ENCODE measurements at regions not wholly inside any gene's neighbourhood (a gene's known extent, or its start where the extent isn't known, plus 50 kb on each side); places are given as distances from the start of the nearest gene placed in this dataset.

GRCh38 chr15:87779746-87780145, 476.8 kb downstream of the NTRK3 start:
- H3F3A ChIP-seq (replicated peaks; ENCODE audit: low read depth), result no peaks in the 10 kb centered on the region
- peaks cover 3% of the 10 kb centered on the region; the same call in 1 of the 3 replicates for H3K9me3 Mint-ChIP-seq
- DNase-seq (ENCODE audit: low spot score) (no peak), ATAC-seq (no peak)
- H3K4me1 Mint-ChIP-seq, result peaks cover 8% of the 10 kb centered on the region; the same call in 2 of the 3 replicates
- no peak overlapping the region for H3K27ac ChIP-seq (ENCODE audit: low read depth)
- no peak overlapping the region for H3K4me3 ChIP-seq
- H4K20me1 ChIP-seq (replicated peaks; ENCODE audit: insufficient read depth), result no peaks in the 10 kb centered on the region
- H3K4me1 ChIP-seq (ENCODE audit: insufficient read depth), result no peaks in the 10 kb centered on the region
- H3K27me3 ChIP-seq (ENCODE audit: insufficient read depth), result no peaks in the 10 kb centered on the region
- no peaks in the 10 kb centered on the region for H3K36me3 Mint-ChIP-seq (ENCODE audit: low read depth)
- no peaks in the 10 kb centered on the region for H3K36me3 ChIP-seq (ENCODE audit: insufficient read depth)
- H3K27ac Mint-ChIP-seq, result no peak overlapping the region
- TF ChIP-seq ETS1 (IDR thresholded peaks at IDR 0.05), result no peak
- no peak for TF ChIP-seq JUNB (IDR thresholded peaks at IDR 0.05; ENCODE audit: unreplicated experiment)
- no peak for TF ChIP-seq CTCF (conservative IDR thresholded peaks at IDR 0.05; ENCODE audit: low read depth in 2 of 2)
- no peak for TF ChIP-seq EZH2 (IDR thresholded peaks at IDR 0.05; ENCODE audit: low read depth, unreplicated experiment)
- TF ChIP-seq REST (IDR thresholded peaks at IDR 0.05; ENCODE audit: unreplicated experiment), result no peak
- no peak for TF ChIP-seq ZNF331 (CRISPR knock-in tag; IDR thresholded peaks at IDR 0.05; ENCODE audit: low read depth)
- no peak for TF ChIP-seq STAT1 (IDR thresholded peaks at IDR 0.05; ENCODE audit: unreplicated experiment)
- H3K4me3 Mint-ChIP-seq, result no peak overlapping the region
- H3K9me2 ChIP-seq (ENCODE audit: insufficient read depth), result no peaks in the 10 kb centered on the region
- no peaks in the 10 kb centered on the region for H3K27me3 Mint-ChIP-seq (ENCODE audit: insufficient read depth, low read depth, poor library complexity)
- H2AFZ ChIP-seq, result no peak overlapping the region
- H3K4me2 ChIP-seq, result no peak overlapping the region
- H3K79me2 ChIP-seq (replicated peaks; ENCODE audit: insufficient read depth), result no peaks in the 10 kb centered on the region

GRCh38 chr15:87778358-87778757, 478.2 kb downstream of the NTRK3 start:
- no peaks in the 10 kb centered on the region for H3K27me3 Mint-ChIP-seq (ENCODE audit: insufficient read depth, low read depth, poor library complexity)
- Histone ChIP-seq H3K27me3 (ENCODE audit: insufficient read depth) (no peaks in the 10 kb centered on the region), H3K9me2 (ENCODE audit: insufficient read depth) (no peaks in the 10 kb centered on the region), H3K27ac (ENCODE audit: low read depth) (no peak overlapping the region), H4K20me1 (replicated peaks; ENCODE audit: insufficient read depth) (no peaks in the 10 kb centered on the region), H3K4me1 (ENCODE audit: insufficient read depth) (no peaks in the 10 kb centered on the region), H3K4me2 (no peak overlapping the region), H3F3A (replicated peaks; ENCODE audit: low read depth) (no peaks in the 10 kb centered on the region), H3K4me3 (no peak overlapping the region), H2AFZ (no peak overlapping the region), H3K79me2 (replicated peaks; ENCODE audit: insufficient read depth) (no peaks in the 10 kb centered on the region), H3K36me3 (ENCODE audit: insufficient read depth) (no peaks in the 10 kb centered on the region)
- H3K36me3 Mint-ChIP-seq (ENCODE audit: low read depth), result no peaks in the 10 kb centered on the region
- no peak; the same call in 2 of the 3 replicates for ATAC-seq
- peaks cover 3% of the 10 kb centered on the region; the same call in 1 of the 3 replicates for H3K9me3 Mint-ChIP-seq
- no peak overlapping the region for H3K27ac Mint-ChIP-seq
- peak; percentile 12 for DNase-seq (ENCODE audit: low spot score)
- peaks cover 4% of the 10 kb centered on the region; the same call in 1 of the 3 replicates for H3K4me1 Mint-ChIP-seq
- no peak overlapping the region for H3K4me3 Mint-ChIP-seq
- TF ChIP-seq STAT1 (IDR thresholded peaks at IDR 0.05; ENCODE audit: unreplicated experiment), result no peak
- peak in 1 of 2 experiments; percentile 25; a peak in 2 of 4 replicates for TF ChIP-seq CTCF (conservative IDR thresholded peaks at IDR 0.05; ENCODE audit: low read depth in 2 of 2)
